Erythroblast (primary cell): ENCODE measurements at regions not wholly inside any gene's neighbourhood (a gene's known extent, or its start where the extent isn't known, plus 50 kb on each side); places are given as distances from the start of the nearest gene placed in this dataset.

Experiments
- DNase-seq, 2 experiments: peaks; one replicate each; lab custom pipeline; 2025; lab: John Stamatoyannopoulos, UW
- GATA1 ChIP-seq: IDR thresholded peaks from 2 replicates; pipeline ENCODE4 v1.6.1; 2011; ENCODE audit warnings: low read depth, mild to moderate bottlenecking, control low read depth, low read length, moderate library complexity
- POLR2A ChIP-seq: IDR thresholded peaks from 2 replicates; pipeline ENCODE4 v1.6.1; 2011; ENCODE audit warnings: mild to moderate bottlenecking, low read length

DNA sequence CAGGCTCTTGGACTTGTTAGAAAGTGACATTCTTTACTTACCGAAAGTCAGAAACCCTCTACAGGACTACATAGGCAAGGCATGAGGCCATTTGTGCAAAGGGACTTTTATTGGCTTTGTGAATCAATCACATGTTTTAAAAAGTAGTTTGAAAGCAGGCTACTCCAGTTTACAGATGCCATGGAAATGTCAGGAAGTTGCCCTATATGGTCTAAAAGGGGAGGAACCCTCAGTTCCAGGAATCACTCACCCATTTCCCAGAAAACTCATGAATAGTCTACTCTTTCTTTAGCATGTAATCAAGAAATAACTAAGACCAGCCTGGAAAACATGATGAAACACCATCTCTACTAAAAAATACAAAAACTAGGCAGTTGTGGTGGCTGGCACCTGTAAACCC is 51.0 kb upstream of the MKRN3 start:
- DNase-seq = no peak
- TF ChIP-seq POLR2A = no peak
- TF ChIP-seq GATA1 = no peak

DNA sequence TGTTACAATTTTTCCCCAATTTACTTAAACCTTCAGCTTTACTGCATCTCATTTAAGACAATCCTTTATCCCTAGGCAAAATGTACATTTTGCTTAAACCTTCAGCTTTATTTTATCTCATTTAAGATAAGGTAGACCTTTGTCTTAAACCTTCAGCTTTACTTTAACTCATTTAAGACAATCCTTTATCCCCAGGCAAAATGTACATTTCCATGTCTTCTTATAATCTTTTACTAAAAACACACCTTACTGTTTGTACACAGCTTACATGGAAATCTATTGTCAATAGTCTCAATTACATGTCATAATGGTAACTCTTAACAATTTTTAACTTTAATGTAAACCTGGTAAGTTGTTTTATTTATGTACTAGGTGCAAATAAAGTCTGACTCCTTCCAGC is 58.7 kb upstream of the MKRN3 start:
- DNase-seq = no peak
- no peak for TF ChIP-seq GATA1
- no peak for TF ChIP-seq POLR2A

DNA sequence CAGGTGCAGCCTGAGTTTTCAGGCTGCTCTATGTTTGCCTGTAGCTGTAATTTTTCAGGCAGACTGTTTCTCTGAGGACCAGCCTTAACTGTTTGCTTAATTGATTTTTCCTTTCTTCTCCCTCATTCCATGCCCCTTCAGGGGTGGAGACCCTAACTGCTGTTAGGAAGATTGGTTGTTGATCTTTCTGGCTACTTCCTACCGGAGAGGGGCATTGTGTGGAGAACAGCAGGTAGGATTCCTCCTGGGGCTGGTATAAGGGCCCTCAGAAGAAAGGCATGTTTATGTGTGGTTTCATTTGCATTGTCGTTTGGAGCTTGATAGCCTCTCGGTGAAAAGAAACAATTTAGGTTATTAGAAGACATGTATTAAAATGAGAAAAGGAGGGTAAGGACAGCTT is 56.9 kb upstream of the GOLGA6L2 start:
- TF ChIP-seq POLR2A = no peak
- no peak for TF ChIP-seq GATA1

DNA sequence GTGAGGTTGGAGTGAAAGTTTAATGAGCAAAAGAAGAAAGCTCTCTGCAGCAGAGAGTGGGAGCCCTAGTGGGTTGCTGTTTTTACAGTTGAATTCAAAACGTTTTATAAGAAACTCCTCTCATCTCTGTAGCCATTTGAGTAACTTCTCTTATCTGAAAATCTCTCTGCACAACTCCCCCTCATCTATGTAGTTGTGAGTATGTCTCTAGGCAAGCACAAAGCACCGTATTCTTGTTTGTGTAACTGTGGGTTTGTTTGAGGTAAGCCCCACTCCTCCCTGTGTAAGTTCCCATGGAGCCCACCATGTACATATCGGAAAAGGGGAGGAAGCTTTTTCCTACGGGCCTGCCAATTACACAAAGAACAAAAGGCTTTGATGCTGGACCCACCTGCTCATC is 56.5 kb upstream of the GOLGA6L2 start:
- DNase-seq = no peak
- TF ChIP-seq GATA1 = no peak
- no peak for TF ChIP-seq POLR2A

More for the DNA sequence above, 56.9 kb upstream of the GOLGA6L2 start:
- no peak for DNase-seq

DNA sequence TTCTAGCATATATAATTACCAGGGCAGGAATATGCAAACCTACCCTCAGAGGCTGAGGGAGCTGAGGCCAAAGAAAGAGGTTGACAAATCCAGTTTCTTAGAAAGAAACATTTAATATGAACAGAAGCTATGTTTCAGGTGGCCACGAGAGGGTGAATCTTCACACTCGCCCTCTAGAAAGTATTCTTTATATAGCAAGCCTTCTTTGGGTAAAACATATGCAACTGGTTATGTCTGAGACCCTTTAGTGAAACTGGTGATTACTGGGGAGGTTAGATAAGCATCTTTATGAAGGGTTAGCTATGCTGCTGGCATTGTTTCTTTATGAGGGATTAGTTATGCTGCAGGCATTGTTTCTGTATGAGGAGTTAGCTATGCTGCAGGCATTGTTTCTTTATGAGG is 50.7 kb upstream of the GOLGA6L2 start:
- DNase-seq = peak in 1 of 2 experiments; percentile 20
- TF ChIP-seq POLR2A (no peak), GATA1 (no peak)
